ENCODE measurements at regions not wholly inside any gene's neighbourhood (a gene's known extent, or its start where the extent isn't known, plus 50 kb on each side); places are given as distances from the start of the nearest gene placed in this dataset.

GRCh38 chr4:183029365-183029764, 69.7 kb upstream of the WWC2 start:
- no peak for TF ChIP-seq CTCF (IDR thresholded peaks at IDR 0.05)
- no peak for TF ChIP-seq POLR2A (IDR thresholded peaks at IDR 0.05)
